Neural crest cell (in vitro differentiated cells): ENCODE measurements at regions not wholly inside any gene's neighbourhood (a gene's known extent, or its start where the extent isn't known, plus 50 kb on each side); places are given as distances from the start of the nearest gene placed in this dataset.

ENCODE experiments used
- DNase-seq: peaks from one replicate; pipeline ENCODE4 v3.0.0; 2021; ENCODE audit warnings: low read depth, mixed read lengths, low spot score
- H3K27ac Mint-ChIP-seq: one replicate; pipeline ENCODE4 v1.8.0; 2021; ENCODE audit warnings: mild to moderate bottlenecking, mixed read lengths; ENCODE audit not compliant: unreplicated experiment
- H3K27me3 Mint-ChIP-seq: 2 replicates; pipeline ENCODE4 v1.8.0; 2021; ENCODE audit warnings: low read depth, mild to moderate bottlenecking, mixed read lengths
- H3K36me3 Mint-ChIP-seq: 2 replicates; pipeline ENCODE4 v1.8.0; 2021; ENCODE audit warnings: low read depth, mild to moderate bottlenecking, mixed read lengths
- H3K4me1 Mint-ChIP-seq: 2 replicates; pipeline ENCODE4 v1.8.0; 2021; ENCODE audit warnings: mixed read lengths
- H3K4me3 Mint-ChIP-seq: one replicate; pipeline ENCODE4 v1.8.0; 2021; ENCODE audit warnings: mild to moderate bottlenecking, mixed read lengths
- H3K9me3 Mint-ChIP-seq: 2 replicates; pipeline ENCODE4 v1.8.0; 2021; ENCODE audit warnings: mixed read lengths
- CTCF ChIP-seq: fragments of 200-600 bp; sonication (generic); conservative IDR thresholded peaks from 2 replicates; pipeline ENCODE4 v1.5.0; 2021; ENCODE audit warnings: antibody characterized with exemption, mild to moderate bottlenecking

- Mint-ChIP-seq H3K9me3 (peaks cover 6% of the 10 kb centered on the region), H3K27ac (no peak overlapping the region), H3K36me3 (no peaks in the 10 kb centered on the region), H3K4me1 (peaks cover 8% of the 10 kb centered on the region), H3K27me3 (no peaks in the 10 kb centered on the region), H3K4me3 (no peak overlapping the region)
- no peak for TF ChIP-seq CTCF
- DNase-seq, result no peak
These were observed 460.4 kb upstream of the DIAPH2 start for GRCh38 chrX:96224279-96224678.

GRCh38 chrX:96244955-96245354, 439.7 kb upstream of the DIAPH2 start:
- peaks cover 13% of the 10 kb centered on the region for H3K4me1 Mint-ChIP-seq
- no peaks in the 10 kb centered on the region for H3K36me3 Mint-ChIP-seq
- H3K9me3 Mint-ChIP-seq, result peaks cover 2% of the 10 kb centered on the region
- no peaks in the 10 kb centered on the region for H3K27me3 Mint-ChIP-seq
- no peak for TF ChIP-seq CTCF
- H3K4me3 Mint-ChIP-seq, result no peak overlapping the region
- no peak overlapping the region for H3K27ac Mint-ChIP-seq
- DNase-seq, result no peak

- peaks cover 13% of the 10 kb centered on the region for H3K4me1 Mint-ChIP-seq
- no peaks in the 10 kb centered on the region for H3K36me3 Mint-ChIP-seq
- DNase-seq, result no peak
- no peaks in the 10 kb centered on the region for H3K27me3 Mint-ChIP-seq
- H3K27ac Mint-ChIP-seq, result no peak overlapping the region
- no peak overlapping the region for H3K4me3 Mint-ChIP-seq
- no peak for TF ChIP-seq CTCF
- peaks cover 2% of the 10 kb centered on the region for H3K9me3 Mint-ChIP-seq
These were observed 438.2 kb upstream of the DIAPH2 start for GRCh38 chrX:96246436-96246835.
